ENCODE measurements at regions not wholly inside any gene's neighbourhood (a gene's known extent, or its start where the extent isn't known, plus 50 kb on each side); places are given as distances from the start of the nearest gene placed in this dataset.

GRCh38 chr6:1103945-1104623 is 207.8 kb upstream of the FOXQ1 start:
- Histone ChIP-seq H3K79me2 (ENCODE audit: insufficient read depth, low read length) (no peaks in the 10 kb centered on the region), H3K4me2 (ENCODE audit: insufficient read depth, low read length) (no peak overlapping the region), H3K4me3 (ENCODE audit: insufficient read depth, low read length) (no peak overlapping the region), H3K36me3 (ENCODE audit: insufficient read depth, low read length) (no peaks in the 10 kb centered on the region), H3K4me1 (ENCODE audit: insufficient read depth, low read length) (no peaks in the 10 kb centered on the region), H3K9me3 (ENCODE audit: low read depth, low read length) (no peaks in the 10 kb centered on the region), H4K20me1 (ENCODE audit: insufficient read depth, low read length) (no peaks in the 10 kb centered on the region), H3K27me3 (ENCODE audit: insufficient read depth, low read length) (peaks cover 6% of the 10 kb centered on the region), H3K27ac (ENCODE audit: low read depth, low read length) (no peak overlapping the region), H2AFZ (ENCODE audit: low read length) (no peak overlapping the region)
- DNase-seq (ENCODE audit: insufficient read length, low spot score, missing footprints): no peak
- no peak for TF ChIP-seq CTCF (IDR thresholded peaks at IDR 0.05; ENCODE audit: extremely low read depth, low read depth, low read length)

- no peak for TF ChIP-seq CTCF (IDR thresholded peaks at IDR 0.05; ENCODE audit: extremely low read depth, low read depth, low read length)
- no peaks in the 10 kb centered on the region for H3K36me3 ChIP-seq (ENCODE audit: insufficient read depth, low read length)
- no peak overlapping the region for H3K27ac ChIP-seq (ENCODE audit: low read depth, low read length)
- no peak overlapping the region for H3K4me3 ChIP-seq (ENCODE audit: insufficient read depth, low read length)
- no peaks in the 10 kb centered on the region for H4K20me1 ChIP-seq (ENCODE audit: insufficient read depth, low read length)
- no peak overlapping the region for H3K4me2 ChIP-seq (ENCODE audit: insufficient read depth, low read length)
- H2AFZ ChIP-seq (ENCODE audit: low read length): no peak overlapping the region
- H3K79me2 ChIP-seq (ENCODE audit: insufficient read depth, low read length): no peaks in the 10 kb centered on the region
- H3K27me3 ChIP-seq (ENCODE audit: insufficient read depth, low read length): peaks cover 6% of the 10 kb centered on the region
- no peak for DNase-seq (ENCODE audit: insufficient read length, low spot score, missing footprints)
- no peaks in the 10 kb centered on the region for H3K9me3 ChIP-seq (ENCODE audit: low read depth, low read length)
- no peaks in the 10 kb centered on the region for H3K4me1 ChIP-seq (ENCODE audit: insufficient read depth, low read length)
Measured at GRCh38 chr6:1103021-1103420, 208.9 kb upstream of the FOXQ1 start.

- Histone ChIP-seq H3K4me1 (ENCODE audit: insufficient read depth, low read length) (no peaks in the 10 kb centered on the region), H3K79me2 (ENCODE audit: insufficient read depth, low read length) (no peaks in the 10 kb centered on the region), H3K27me3 (ENCODE audit: insufficient read depth, low read length) (peaks cover 4% of the 10 kb centered on the region), H3K36me3 (ENCODE audit: insufficient read depth, low read length) (no peaks in the 10 kb centered on the region), H2AFZ (ENCODE audit: low read length) (no peak overlapping the region), H3K4me3 (ENCODE audit: insufficient read depth, low read length) (no peak overlapping the region), H3K27ac (ENCODE audit: low read depth, low read length) (no peak overlapping the region), H3K4me2 (ENCODE audit: insufficient read depth, low read length) (no peak overlapping the region), H3K9me3 (ENCODE audit: low read depth, low read length) (no peaks in the 10 kb centered on the region), H4K20me1 (ENCODE audit: insufficient read depth, low read length) (no peaks in the 10 kb centered on the region)
- no peak for TF ChIP-seq CTCF (IDR thresholded peaks at IDR 0.05; ENCODE audit: extremely low read depth, low read depth, low read length)
- no peak for DNase-seq (ENCODE audit: insufficient read length, low spot score, missing footprints)
Measured at GRCh38 chr6:1100269-1100668, 211.6 kb upstream of the FOXQ1 start.

GRCh38 chr6:1099264-1099663 is 212.6 kb upstream of the FOXQ1 start:
- Histone ChIP-seq H3K79me2 (ENCODE audit: insufficient read depth, low read length) (no peaks in the 10 kb centered on the region), H3K36me3 (ENCODE audit: insufficient read depth, low read length) (no peaks in the 10 kb centered on the region), H3K27ac (ENCODE audit: low read depth, low read length) (no peak overlapping the region), H2AFZ (ENCODE audit: low read length) (no peak overlapping the region), H3K4me3 (ENCODE audit: insufficient read depth, low read length) (no peak overlapping the region), H4K20me1 (ENCODE audit: insufficient read depth, low read length) (no peaks in the 10 kb centered on the region), H3K4me2 (ENCODE audit: insufficient read depth, low read length) (no peak overlapping the region), H3K4me1 (ENCODE audit: insufficient read depth, low read length) (no peaks in the 10 kb centered on the region), H3K27me3 (ENCODE audit: insufficient read depth, low read length) (no peaks in the 10 kb centered on the region), H3K9me3 (ENCODE audit: low read depth, low read length) (no peaks in the 10 kb centered on the region)
- TF ChIP-seq CTCF (IDR thresholded peaks at IDR 0.05; ENCODE audit: extremely low read depth, low read depth, low read length): no peak
- no peak for DNase-seq (ENCODE audit: insufficient read length, low spot score, missing footprints)

Data from osteoblast (primary cell).